Breast epithelium (tissue), 3 donors: ENCODE measurements at regions not wholly inside any gene's neighbourhood (a gene's known extent, or its start where the extent isn't known, plus 50 kb on each side); places are given as distances from the start of the nearest gene placed in this dataset.

Experiments used
- POLR2AphosphoS5 ChIP-seq, 3 donors: sonication (generic); formaldehyde crosslinking; IDR thresholded peaks; one replicate each; pipeline ENCODE4 v1.6.1; 2017; ENCODE audit warnings: antibody characterized with exemption in 3 of 3
- TF ChIP-seq, protein P1 (sequence below), 3 donors: fragments of 450-650 bp; IDR thresholded peaks; one replicate each; pipeline ENCODE4 v1.5.1; 2016 to 2017; ENCODE audit warnings: antibody characterized with exemption in 3 of 3, mild to moderate bottlenecking in 3 of 3, moderate library complexity in 3 of 3

DNA sequence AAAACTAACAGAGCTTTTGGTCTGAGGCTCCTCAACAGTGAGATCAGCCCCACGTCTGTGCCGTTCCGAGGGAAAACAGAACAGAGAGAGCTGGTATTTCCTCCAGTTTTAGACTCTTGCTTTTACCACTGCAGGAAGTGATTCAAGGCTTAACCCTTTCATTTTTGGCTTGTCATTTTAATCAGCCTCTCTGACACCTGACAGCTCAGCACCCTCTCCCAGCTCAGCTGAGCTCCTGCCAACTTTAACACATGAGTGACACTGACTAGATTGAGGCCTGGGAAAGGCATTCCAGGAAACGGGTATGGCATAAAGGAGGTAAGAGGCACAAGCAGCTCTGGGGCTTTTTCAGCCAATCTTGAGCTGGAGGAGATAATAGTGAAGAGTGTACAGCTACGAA is 239.4 kb upstream of the SKOR2 start:
- TF ChIP-seq, protein P1, sequence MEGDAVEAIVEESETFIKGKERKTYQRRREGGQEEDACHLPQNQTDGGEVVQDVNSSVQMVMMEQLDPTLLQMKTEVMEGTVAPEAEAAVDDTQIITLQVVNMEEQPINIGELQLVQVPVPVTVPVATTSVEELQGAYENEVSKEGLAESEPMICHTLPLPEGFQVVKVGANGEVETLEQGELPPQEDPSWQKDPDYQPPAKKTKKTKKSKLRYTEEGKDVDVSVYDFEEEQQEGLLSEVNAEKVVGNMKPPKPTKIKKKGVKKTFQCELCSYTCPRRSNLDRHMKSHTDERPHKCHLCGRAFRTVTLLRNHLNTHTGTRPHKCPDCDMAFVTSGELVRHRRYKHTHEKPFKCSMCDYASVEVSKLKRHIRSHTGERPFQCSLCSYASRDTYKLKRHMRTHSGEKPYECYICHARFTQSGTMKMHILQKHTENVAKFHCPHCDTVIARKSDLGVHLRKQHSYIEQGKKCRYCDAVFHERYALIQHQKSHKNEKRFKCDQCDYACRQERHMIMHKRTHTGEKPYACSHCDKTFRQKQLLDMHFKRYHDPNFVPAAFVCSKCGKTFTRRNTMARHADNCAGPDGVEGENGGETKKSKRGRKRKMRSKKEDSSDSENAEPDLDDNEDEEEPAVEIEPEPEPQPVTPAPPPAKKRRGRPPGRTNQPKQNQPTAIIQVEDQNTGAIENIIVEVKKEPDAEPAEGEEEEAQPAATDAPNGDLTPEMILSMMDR (IDR thresholded peaks at IDR 0.05), result no peak
- TF ChIP-seq POLR2AphosphoS5 (IDR thresholded peaks at IDR 0.05), result no peak
